KOPT-K1 (cell line): ENCODE measurements at regions not wholly inside any gene's neighbourhood (a gene's known extent, or its start where the extent isn't known, plus 50 kb on each side); places are given as distances from the start of the nearest gene placed in this dataset.

Experiments used
- H3K27ac ChIP-seq: fragments of 200-600 bp; sonication (generic); 2 replicates; pipeline ENCODE4 v1.5.1; 2016; ENCODE audit warnings: antibody characterized with exemption, mild to moderate bottlenecking, low read depth, low read length; ENCODE audit not compliant: poor library complexity, severe bottlenecking
- H3K36me3 ChIP-seq: fragments of 200-600 bp; sonication (generic); 2 replicates; pipeline ENCODE4 v1.5.1; 2017; ENCODE audit warnings: antibody characterized with exemption, mild to moderate bottlenecking, low read length, moderate library complexity; ENCODE audit not compliant: insufficient read depth
- H3K9me3 ChIP-seq: fragments of 200-600 bp; sonication (generic); 2 replicates; pipeline ENCODE4 v1.5.1; 2017; ENCODE audit warnings: antibody characterized with exemption, low read length, mild to moderate bottlenecking; ENCODE audit not compliant: insufficient read depth, poor library complexity, severe bottlenecking

DNA sequence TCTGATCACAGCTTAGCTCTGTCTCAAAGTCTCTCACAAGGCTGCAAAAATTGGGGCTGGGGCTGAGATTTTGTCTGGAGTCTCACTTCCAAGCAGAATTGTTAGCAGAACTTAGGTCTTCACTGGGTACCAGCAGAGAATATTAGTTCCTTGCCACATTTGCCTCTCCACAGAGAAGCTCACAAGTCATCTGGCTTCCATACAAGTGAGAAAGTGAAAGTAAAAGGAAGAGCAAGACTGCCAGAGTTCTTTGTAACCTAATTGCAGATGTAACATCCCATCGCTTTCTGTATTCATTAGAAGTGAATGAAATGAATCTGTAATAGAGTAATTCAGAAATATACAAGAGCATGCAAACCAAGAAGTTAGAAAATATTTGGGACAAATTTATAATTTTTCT is 624.1 kb upstream of the GNPDA2 start:
- Histone ChIP-seq H3K27ac (peak overlapping the region; percentile 15), H3K9me3 (no peaks in the 10 kb centered on the region), H3K36me3 (no peaks in the 10 kb centered on the region)

DNA sequence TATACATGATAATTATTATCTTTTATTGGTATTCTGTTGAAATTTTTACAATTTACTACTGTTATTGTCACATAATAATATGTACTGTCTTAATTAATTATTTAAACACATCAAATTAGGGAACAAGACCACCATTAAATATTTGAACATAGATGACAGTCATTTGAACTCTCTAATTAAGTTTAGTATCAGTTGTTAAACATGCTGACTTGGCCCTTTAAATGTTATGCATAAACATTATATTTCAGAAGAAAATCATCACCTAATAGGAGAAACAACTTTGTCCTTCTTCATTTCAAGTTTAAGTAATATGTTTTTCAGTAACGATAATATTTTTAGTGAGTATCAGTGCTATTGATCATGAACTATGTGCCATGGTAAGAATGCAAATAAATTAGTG is 623.5 kb upstream of the GNPDA2 start:
- Histone ChIP-seq H3K9me3 (no peaks in the 10 kb centered on the region), H3K27ac (no peak overlapping the region), H3K36me3 (no peaks in the 10 kb centered on the region)

DNA sequence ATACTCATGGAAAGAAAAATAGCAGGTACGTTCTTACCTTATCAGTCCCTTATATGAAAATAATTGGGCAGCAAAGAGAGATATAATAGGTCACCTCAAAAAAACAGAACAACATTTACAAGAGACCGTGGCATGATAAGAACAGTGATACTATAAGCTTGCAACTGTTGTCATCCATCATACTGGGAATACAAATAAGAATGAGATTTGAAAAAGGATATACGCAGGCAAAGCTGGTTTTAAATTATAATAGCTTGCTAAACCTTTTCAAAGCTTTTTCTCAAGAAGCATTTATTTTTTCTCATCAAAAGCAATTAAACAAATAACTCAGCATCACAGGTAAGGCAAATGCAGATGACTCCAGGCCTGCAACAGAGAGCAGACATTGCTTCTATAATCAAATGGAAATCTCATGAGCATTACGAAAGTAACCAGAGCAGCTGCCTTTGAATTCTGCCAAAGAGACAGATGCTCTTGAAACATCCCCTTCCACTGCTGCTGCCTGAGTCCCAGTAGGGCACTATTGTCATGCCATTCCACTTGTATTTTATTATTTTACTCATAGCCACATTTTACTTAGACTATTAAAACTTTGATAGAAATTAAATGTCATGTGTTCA is 620.6 kb upstream of the GNPDA2 start:
- H3K27ac ChIP-seq, result no peak overlapping the region
- H3K9me3 ChIP-seq, result no peaks in the 10 kb centered on the region
- no peaks in the 10 kb centered on the region for H3K36me3 ChIP-seq

DNA sequence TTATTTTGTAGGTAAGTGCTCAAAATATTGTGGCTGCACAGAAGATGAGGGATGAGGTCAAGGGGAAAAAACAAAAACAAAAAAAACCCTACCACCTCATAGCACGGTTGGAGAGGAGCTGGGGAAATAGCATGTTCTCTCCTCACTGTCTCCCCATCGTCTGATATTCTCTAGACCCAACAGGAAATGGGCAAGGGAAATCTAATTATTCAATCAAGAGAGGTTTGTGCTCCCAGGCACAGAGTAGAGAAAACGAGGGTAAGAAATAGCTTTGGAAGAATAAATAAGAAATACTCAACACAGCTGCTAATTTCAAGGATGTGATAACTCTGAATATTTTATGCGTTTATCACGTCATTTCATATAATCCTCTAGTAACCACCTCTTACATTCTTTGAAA is 619.2 kb upstream of the GNPDA2 start:
- Histone ChIP-seq H3K36me3 (no peaks in the 10 kb centered on the region), H3K9me3 (no peaks in the 10 kb centered on the region), H3K27ac (no peak overlapping the region)

DNA sequence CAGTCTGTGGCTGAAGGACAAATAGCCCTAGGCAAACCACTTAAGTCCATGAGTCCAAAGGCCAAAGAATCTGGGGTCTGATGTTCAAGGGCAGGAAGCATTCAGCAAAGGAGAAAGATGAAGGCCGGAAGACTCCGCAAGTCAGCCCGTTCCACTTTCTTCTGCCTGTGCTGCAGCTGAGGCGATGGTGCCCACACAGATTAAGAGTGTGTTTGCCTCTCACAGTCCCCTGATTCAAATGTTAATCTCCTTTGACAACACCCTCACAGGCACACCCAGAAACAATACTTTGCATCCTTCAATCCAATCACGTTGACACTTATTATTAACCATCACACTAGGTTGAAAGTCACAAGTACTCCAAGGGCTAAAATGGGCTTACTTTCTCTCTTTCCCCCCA is 605.4 kb upstream of the GNPDA2 start:
- H3K9me3 ChIP-seq, result no peaks in the 10 kb centered on the region
- no peak overlapping the region for H3K27ac ChIP-seq
- H3K36me3 ChIP-seq, result no peaks in the 10 kb centered on the region

DNA sequence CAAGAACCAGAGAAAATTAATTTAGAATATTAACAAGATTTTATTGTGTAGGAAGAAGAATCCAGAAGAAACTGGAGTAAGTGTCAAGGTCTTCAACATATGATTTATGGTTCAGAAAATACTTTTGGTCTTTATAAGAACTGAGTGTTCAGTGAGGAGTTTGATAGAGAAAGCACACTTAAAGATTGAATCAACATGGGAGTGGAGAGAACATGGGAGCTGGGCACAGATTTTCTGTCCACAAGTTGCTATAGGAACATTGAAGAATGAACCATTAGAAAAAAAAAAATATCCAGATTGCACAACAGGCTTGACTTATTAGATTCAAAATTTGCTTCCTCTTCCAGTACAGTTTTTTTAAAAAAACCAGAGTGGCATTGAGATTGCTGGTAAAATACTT is 601.2 kb upstream of the GNPDA2 start:
- H3K27ac ChIP-seq, result no peak overlapping the region
- no peaks in the 10 kb centered on the region for H3K36me3 ChIP-seq
- H3K9me3 ChIP-seq, result no peaks in the 10 kb centered on the region

DNA sequence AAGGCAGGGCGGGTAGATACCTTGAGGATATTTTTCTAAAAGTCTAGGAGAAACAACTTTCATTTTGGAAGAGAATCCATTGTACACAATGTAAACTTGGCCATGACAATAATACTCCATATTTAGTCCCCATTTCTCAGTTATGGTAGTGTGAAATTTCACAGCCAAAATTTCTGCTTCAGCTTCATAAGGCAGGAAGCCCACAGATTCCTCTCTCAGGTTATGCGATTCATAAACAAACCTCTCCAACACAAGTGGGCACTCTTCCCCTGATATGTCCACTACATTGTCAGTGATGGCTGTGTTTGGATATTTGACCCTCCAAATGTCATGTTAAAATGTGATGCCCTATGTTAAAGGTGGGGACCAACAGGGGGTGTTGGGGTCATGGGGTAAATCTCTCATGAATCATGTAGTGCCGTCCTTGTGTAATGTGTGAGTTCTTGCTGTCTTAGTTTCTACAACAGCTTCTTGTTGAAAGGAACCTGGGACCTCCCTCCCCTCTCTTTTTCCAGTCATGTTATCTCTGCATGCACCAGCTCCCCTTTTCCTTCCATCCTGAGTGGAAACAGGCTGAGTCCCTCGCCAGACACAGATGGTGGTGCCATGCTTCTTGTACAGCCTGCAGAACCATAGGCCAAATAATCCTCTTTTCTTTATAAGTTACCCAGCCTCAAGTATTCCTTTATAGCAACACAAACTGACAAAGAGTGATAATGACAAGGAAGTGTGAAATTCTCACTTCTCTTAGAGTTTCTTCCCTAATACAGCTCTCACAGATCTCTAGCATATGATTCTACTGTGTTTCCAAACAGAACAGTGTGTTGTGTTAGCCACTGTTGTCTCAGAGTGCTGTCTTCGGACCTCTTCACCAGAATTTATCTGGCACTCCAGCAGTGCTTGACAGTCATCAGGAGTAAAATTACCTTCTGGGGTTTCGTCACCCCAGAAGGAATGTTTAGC is 598.4 kb upstream of the GNPDA2 start:
- Histone ChIP-seq H3K9me3 (no peaks in the 10 kb centered on the region), H3K36me3 (no peaks in the 10 kb centered on the region), H3K27ac (no peak overlapping the region)

DNA sequence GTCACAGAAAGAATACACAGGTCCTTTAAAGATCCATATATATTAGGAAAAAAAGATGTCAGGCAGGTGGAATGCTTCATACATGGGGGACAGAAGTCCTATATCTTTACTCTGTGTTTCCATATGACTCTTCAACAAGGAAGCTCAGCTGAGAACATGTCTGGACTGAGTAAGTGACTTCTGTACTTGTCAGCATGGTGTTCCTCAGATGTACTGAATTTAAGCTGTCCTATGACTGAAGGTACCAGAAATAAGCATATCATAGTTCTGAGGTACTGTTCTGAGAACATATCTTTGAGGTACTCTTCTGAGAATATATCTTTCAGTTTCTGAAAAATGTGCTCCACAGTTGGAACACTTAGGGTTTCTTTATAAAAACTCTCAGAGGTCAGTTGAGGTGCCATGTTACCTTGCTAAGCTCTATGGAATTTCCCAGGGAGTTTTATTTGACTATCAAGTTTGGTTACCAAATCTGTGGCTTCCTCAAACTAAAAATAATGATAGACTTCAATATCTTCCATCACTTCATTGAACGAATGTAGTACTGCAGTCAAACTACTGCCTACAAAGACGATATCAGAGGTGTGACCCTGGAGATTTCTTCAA is 597.2 kb upstream of the GNPDA2 start:
- no peaks in the 10 kb centered on the region for H3K9me3 ChIP-seq
- no peaks in the 10 kb centered on the region for H3K36me3 ChIP-seq
- no peak overlapping the region for H3K27ac ChIP-seq

DNA sequence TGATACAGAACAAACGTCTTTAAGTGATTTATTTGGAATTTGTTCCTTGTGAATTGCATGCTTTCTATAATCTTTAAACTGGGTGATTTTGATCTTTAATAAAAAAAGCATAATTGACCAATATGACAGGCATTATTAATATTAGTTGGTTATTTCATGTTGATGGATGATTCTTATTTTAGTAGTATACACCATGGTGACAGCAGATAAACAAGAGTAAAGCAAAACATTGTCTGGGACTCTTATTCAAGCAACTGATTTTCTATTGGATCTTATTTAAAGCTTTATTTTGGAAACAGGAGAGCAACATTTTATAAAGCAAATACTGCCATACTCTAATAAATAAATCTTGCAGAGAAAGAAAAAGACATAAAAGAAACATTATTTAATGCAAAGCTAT is 591.4 kb upstream of the GNPDA2 start:
- Histone ChIP-seq H3K36me3 (no peaks in the 10 kb centered on the region), H3K27ac (no peak overlapping the region), H3K9me3 (no peaks in the 10 kb centered on the region)

DNA sequence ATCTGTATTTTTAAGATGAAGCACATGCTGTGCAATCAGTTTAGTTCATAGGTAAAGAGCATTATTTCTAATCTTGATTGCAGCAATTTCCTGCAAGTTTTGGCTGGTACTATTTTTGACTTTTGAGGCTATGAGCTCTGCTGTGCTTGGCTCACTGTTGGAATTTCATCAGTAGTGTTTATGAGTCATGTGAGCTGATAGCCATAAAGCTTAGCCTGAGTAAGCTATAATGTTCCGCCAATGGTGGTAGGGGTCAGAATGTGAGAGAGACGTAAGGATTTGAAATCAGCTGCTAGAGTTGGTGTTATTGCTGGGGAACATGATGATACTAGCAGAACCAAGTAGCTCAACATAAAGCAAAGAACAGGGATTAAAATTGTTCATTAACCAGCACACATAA is 590.9 kb upstream of the GNPDA2 start:
- no peaks in the 10 kb centered on the region for H3K9me3 ChIP-seq
- no peaks in the 10 kb centered on the region for H3K36me3 ChIP-seq
- no peak overlapping the region for H3K27ac ChIP-seq

DNA sequence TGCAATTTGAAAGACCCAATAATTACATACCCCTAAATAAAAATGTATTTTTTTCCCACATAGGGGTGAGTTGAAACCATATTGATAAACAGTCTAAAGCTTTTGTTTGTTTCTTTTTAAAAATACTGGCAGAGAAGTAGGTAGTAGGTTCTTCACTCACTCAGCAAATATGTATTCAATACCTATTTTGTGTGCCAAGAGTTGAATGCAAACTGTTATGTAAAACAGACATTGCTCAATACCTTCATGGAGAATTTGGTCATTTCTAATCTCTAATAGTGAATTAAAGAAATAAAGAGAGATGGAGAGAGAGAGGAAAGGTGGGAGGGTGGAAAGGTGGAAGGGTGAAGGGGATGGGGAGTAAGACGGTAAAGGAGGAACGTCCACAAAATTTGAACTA is 589.9 kb upstream of the GNPDA2 start:
- H3K27ac ChIP-seq, result no peak overlapping the region

DNA sequence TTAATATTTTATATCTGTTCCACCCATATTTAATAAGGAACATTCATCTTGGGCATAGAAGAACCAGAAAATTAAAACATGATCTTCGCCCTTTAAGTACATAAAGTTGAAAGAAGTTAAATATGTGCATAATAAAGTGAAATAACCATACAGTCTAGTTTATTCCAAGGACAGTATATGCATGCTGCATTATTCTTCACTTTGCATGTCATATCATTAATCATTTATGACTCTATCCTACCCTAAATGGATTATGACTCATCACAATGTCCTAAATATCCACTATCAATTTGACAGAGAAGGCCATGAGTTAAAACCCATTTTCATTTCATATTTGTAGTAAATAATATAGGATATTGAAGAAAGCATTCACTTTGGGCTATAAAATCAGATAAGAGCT is 576.5 kb upstream of the GNPDA2 start:
- H3K36me3 ChIP-seq, result no peaks in the 10 kb centered on the region
- no peak overlapping the region for H3K27ac ChIP-seq
- no peaks in the 10 kb centered on the region for H3K9me3 ChIP-seq

More for the DNA sequence above, 589.9 kb upstream of the GNPDA2 start:
- Histone ChIP-seq H3K9me3 (no peaks in the 10 kb centered on the region), H3K36me3 (no peaks in the 10 kb centered on the region)

DNA sequence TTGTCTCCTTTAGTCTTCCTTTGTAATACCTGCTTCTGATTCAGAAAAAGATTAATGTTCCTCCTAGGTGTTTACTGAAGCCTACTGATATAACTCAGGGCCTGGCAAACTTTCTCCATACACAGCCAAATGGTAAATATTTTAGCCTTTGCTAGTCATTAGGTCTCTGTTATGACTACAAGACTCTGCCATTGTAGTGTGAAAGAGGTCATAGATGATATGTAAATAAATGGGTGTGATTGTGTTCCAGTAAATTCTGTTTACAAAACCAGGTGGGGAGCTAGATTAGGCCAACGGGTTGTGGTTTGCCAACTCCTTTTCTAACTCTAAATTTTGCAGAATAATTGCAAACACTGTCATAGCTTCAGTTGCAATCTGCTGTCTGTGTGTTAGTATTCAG is 568.1 kb upstream of the GNPDA2 start:
- Histone ChIP-seq H3K36me3 (no peaks in the 10 kb centered on the region), H3K27ac (no peak overlapping the region)

DNA sequence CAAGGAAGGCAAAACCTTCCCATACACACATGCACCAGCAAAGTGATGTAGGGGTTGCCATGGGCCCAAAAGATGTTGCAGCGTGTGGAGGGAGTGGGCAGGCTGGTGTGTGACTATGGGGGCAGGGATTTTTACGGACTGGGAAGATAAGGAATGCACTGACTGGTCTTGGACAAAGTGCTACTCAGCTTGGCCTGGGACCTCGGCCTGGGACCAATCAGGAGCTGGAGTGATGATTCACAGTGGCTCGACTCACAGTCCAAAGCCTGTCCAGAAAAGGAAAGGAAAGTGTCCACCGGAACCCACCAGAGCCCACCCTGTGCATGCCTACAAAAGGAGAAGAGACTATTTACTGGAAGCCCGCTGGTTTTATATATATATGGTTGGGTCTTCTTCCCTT is 567.0 kb upstream of the GNPDA2 start:
- no peak overlapping the region for H3K27ac ChIP-seq
- no peaks in the 10 kb centered on the region for H3K9me3 ChIP-seq
- H3K36me3 ChIP-seq, result no peaks in the 10 kb centered on the region

More for the DNA sequence above, 568.1 kb upstream of the GNPDA2 start:
- no peaks in the 10 kb centered on the region for H3K9me3 ChIP-seq

DNA sequence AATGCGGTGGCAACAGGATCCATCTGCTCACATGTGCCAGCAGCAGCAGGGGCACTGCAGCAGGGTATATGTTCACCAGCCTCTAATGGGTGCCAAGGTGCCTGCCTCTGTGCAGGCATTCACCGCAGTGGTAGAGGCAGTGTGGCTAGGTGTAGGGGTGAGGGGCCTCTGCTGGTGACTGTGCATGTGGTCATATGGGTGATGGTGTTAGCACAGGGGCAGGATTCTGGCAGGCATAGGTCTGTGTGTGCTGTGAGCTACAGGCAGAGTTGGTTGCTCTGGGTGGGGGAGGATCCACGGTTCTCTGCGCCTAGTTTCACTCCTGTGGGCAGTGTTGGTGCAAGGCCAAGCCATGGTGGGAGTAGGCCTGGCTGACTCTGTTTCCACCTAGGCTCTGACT is 566.5 kb upstream of the GNPDA2 start:
- H3K36me3 ChIP-seq, result no peaks in the 10 kb centered on the region
- H3K27ac ChIP-seq, result no peak overlapping the region
- no peaks in the 10 kb centered on the region for H3K9me3 ChIP-seq
